ENCODE measurements at regions not wholly inside any gene's neighbourhood (a gene's known extent, or its start where the extent isn't known, plus 50 kb on each side); places are given as distances from the start of the nearest gene placed in this dataset.

DNA sequence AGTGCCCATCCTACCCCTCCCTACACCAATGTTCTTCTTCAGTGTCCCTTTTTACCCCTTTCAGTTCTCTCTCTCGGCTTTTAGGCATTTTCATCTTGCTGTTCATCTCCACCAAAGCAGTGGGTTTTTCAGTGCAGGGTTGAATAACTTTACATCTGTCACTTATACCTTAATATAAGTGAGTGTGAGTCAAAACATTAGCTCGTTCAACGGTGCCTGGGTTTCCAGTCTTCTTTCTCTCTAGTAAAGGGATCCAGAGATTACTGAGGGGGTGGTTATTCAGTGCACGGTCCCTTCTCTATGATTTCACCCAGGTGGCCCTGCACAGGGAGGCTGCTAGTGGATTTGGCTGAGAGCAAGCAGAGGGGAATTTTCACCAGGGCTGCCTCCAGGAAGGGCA lies 210.6 kb upstream of the CDH5 start:
- DNase-seq, result no peak
- Histone ChIP-seq H3K4me1 (peaks cover 0 to 4% (median 0%) of the 10 kb centered on the region in 4 donors), H3K36me3 (no peaks in the 10 kb centered on the region), H3K4me3 (no peak overlapping the region), H3K27me3 (no peaks in the 10 kb centered on the region), H3K27ac (no peak overlapping the region), H3K9me3 (no peaks in the 10 kb centered on the region)
- no peak for TF ChIP-seq POLR2A (IDR thresholded peaks at IDR 0.05)
- TF ChIP-seq, protein P1, sequence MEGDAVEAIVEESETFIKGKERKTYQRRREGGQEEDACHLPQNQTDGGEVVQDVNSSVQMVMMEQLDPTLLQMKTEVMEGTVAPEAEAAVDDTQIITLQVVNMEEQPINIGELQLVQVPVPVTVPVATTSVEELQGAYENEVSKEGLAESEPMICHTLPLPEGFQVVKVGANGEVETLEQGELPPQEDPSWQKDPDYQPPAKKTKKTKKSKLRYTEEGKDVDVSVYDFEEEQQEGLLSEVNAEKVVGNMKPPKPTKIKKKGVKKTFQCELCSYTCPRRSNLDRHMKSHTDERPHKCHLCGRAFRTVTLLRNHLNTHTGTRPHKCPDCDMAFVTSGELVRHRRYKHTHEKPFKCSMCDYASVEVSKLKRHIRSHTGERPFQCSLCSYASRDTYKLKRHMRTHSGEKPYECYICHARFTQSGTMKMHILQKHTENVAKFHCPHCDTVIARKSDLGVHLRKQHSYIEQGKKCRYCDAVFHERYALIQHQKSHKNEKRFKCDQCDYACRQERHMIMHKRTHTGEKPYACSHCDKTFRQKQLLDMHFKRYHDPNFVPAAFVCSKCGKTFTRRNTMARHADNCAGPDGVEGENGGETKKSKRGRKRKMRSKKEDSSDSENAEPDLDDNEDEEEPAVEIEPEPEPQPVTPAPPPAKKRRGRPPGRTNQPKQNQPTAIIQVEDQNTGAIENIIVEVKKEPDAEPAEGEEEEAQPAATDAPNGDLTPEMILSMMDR (IDR thresholded peaks at IDR 0.05), result no peak

DNA sequence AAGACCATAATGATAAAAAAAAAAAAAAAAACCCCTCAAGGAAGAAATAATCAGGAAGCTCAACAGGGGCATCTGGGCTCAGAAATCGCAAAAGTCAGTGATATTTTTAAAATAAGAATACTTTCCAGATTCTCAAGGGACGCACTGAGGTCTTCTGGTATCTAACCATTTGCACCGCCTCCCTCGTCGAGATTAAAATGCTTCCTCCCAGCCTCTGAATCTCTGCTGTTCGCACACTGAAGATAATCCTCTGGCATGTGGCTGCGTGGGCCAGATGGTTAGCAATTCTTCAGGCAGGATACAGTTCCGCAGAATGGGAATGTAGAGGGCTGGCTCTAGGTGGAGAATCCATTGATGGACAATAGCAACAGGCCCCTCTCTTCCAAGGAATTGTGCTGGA lies 211.7 kb upstream of the CDH5 start:
- no peak overlapping the region for H3K4me3 ChIP-seq
- DNase-seq, result no peak
- TF ChIP-seq POLR2A (IDR thresholded peaks at IDR 0.05), result no peak
- TF ChIP-seq, protein P1 (IDR thresholded peaks at IDR 0.05), result no peak
- no peak overlapping the region for H3K27ac ChIP-seq
- no peaks in the 10 kb centered on the region for H3K9me3 ChIP-seq
- peaks cover 0 to 4% (median 0%) of the 10 kb centered on the region in 4 donors for H3K4me1 ChIP-seq
- no peaks in the 10 kb centered on the region for H3K27me3 ChIP-seq
- no peaks in the 10 kb centered on the region for H3K36me3 ChIP-seq

DNA sequence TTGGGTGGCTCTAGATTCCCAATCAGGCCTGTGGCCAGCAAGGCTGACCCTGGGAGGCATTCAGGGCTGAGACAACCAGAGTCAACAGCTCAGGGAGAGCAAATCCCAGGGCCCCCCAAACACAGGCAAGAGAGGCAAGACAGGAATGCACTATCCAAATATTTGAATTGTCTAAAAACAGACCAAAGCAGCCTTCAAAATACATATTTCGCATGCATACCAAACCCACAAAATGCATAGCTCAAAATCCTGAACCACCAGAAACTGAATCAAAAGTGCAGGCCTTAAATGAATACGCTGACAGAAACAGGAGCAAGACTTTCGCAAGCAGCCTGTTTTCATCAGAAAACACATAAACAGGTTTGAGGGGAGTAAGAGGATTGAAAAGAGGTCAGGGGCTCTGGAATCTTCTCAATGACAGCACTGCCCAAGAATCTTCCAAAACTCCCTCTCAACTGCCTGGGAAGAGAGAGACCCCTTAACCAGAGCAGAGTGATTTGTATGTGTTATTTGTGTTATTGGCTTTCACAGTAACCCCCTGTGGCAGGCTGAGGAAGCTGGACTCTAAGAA lies 213.6 kb upstream of the CDH5 start:
- Histone ChIP-seq H3K4me1 (peaks cover 0 to 4% (median 0%) of the 10 kb centered on the region in 4 donors), H3K4me3 (no peak overlapping the region), H3K27me3 (no peaks in the 10 kb centered on the region), H3K27ac (peak overlapping the region in 1 of 4 donors; percentile 12), H3K36me3 (no peaks in the 10 kb centered on the region), H3K9me3 (no peaks in the 10 kb centered on the region)
- no peak for DNase-seq
- no peak for TF ChIP-seq POLR2A (IDR thresholded peaks at IDR 0.05)
- TF ChIP-seq, protein P1 (IDR thresholded peaks at IDR 0.05), result no peak

DNA sequence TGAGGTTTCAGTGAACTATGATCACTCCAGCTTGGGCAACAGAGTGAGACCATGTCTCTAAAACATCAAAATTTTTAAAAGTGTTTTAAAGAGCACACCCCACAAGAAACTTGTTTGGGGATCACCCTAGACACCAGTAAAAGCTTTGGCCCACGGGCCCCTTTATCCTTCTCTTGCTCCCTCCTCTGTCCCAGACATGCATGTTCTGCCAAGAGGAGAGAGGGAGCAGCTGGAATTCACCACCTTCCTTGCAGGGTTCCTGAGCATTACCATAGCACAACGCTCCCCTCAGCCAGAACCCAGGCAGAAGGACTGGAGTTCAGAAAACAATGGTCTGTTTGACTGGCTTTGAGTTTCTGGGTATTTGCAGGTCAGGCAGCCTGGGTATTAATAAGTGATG lies 214.3 kb upstream of the CDH5 start:
- no peak overlapping the region for H3K4me3 ChIP-seq
- peak overlapping the region in 1 of 4 donors; percentile 12 for H3K27ac ChIP-seq
- H3K9me3 ChIP-seq, result no peaks in the 10 kb centered on the region
- peaks cover 0 to 4% (median 0%) of the 10 kb centered on the region in 4 donors for H3K4me1 ChIP-seq
- no peaks in the 10 kb centered on the region for H3K27me3 ChIP-seq
- DNase-seq, result no peak
- no peak for TF ChIP-seq POLR2A (IDR thresholded peaks at IDR 0.05)
- TF ChIP-seq, protein P1 (IDR thresholded peaks at IDR 0.05), result no peak
- no peaks in the 10 kb centered on the region for H3K36me3 ChIP-seq

DNA sequence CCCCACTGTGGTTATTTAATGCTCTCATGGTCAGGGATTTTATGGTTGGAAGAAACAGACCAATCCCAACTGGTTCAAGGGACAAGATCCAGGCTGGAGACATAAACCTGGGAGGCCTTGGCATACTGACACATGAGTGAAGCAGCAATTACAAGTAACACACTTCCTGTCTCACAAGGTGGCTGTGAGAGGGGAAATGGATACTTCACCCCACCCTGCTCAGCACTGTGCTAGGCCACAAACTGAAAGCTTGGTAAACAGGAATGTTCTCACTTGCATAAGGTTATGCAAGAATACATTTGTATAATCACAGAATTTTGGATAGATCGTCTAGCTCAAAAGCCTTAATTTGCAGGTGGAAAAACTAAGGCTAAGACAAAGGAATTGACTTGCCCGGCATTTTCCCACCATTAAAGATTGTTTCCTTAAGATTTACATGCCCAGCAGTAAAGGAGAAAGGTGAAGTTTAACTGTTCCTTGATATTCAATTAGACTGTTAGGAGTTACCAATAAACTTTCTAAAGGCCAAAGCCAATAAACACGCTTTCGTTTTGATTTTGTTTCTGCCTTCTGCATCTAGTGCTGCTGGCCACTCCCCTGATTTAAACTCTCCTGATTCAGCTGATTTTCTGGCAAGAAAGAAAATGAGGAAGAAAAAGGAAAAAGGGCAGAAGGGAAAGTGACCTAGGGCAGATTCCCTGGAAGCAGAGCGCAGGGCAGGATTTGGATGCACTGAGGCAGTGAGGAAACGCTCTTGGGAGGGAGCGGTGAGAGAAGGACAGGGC lies 215.6 kb upstream of the CDH5 start:
- no peak for DNase-seq
- Histone ChIP-seq H3K4me3 (no peak overlapping the region), H3K27ac (peak overlapping the region in 2 of 4 donors; percentile 48 to 64), H3K27me3 (no peaks in the 10 kb centered on the region), H3K9me3 (no peaks in the 10 kb centered on the region), H3K36me3 (no peaks in the 10 kb centered on the region), H3K4me1 (peaks cover 0 to 4% (median 0%) of the 10 kb centered on the region in 4 donors)
- TF ChIP-seq POLR2A (IDR thresholded peaks at IDR 0.05), result no peak
- TF ChIP-seq, protein P1 (IDR thresholded peaks at IDR 0.05), result no peak

Measured in Peyer's patch (tissue), 4 donors.